GM20000 (cell line): ENCODE measurements at regions not wholly inside any gene's neighbourhood (a gene's known extent, or its start where the extent isn't known, plus 50 kb on each side); places are given as distances from the start of the nearest gene placed in this dataset.

Experiments used
- DNase-seq: peaks from one replicate; pipeline ENCODE4 v3.0.0; 2012; ENCODE audit warnings: low spot score
- CTCF ChIP-seq: IDR thresholded peaks from 2 replicates; pipeline ENCODE4 v1.5.1; 2012; ENCODE audit warnings: mild to moderate bottlenecking, control low read depth; ENCODE audit errors: extremely low read depth, missing control alignments

- no peak for DNase-seq
- no peak for TF ChIP-seq CTCF
Observed at GRCh38 chr5:8254674-8255073, 385.7 kb downstream of the MTRR start.

- TF ChIP-seq CTCF, result no peak
- DNase-seq, result no peak
Observed at GRCh38 chr5:8258801-8259200, 389.9 kb downstream of the MTRR start.

- no peak for TF ChIP-seq CTCF
- DNase-seq, result no peak
Observed at GRCh38 chr5:8270246-8270645, 401.3 kb downstream of the MTRR start.

- TF ChIP-seq CTCF, result no peak
- no peak for DNase-seq
Observed at GRCh38 chr5:8280711-8281363, 411.9 kb downstream of the MTRR start.

- TF ChIP-seq CTCF, result no peak
- no peak for DNase-seq
Observed at GRCh38 chr5:8288334-8288733, 419.4 kb downstream of the MTRR start.

GRCh38 chr5:8288897-8289516 is 420.1 kb downstream of the MTRR start:
- DNase-seq, result no peak
- no peak for TF ChIP-seq CTCF

DNA sequence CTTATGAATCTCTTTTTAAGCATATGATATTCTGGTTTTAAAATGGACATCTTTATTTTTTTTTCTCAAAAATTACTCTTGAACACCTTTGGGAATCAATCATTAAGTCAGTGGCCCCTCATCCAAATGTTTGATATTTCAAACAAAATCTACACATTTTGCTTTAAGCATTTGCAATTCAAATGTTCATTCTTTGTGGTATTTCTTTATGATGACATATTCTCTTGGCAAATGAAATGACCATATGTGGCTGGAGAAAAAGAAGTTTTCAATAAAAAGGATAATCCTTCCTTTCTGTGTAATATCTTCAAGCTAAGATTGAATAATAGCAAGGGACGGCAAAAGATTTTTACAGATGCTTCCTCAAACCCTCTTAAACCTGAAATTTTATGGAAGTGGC is 420.8 kb downstream of the MTRR start:
- DNase-seq, result no peak
- TF ChIP-seq CTCF, result no peak
